Right lobe of liver (tissue), 6 donors: ENCODE measurements at regions not wholly inside any gene's neighbourhood (a gene's known extent, or its start where the extent isn't known, plus 50 kb on each side); places are given as distances from the start of the nearest gene placed in this dataset.

Experiments
- ATAC-seq, 4 donors: fragments of 200-7000 bp; cut with Tn5 transposase; one replicate each; pipeline ENCODE4 v1.9.1; 2020; ENCODE audit warnings: mild to moderate bottlenecking in 4 of 4, moderate library complexity in 4 of 4
- DNase-seq, 3 donors: peaks; one replicate each; pipeline ENCODE4 v3.0.0-alpha.2; 2020
- H3K27ac ChIP-seq, 3 donors: fragments of 200-600 bp; one replicate each; pipeline ENCODE4 v1.8.0; 2022
- H3K27me3 ChIP-seq, 2 donors: fragments of 200-600 bp; one replicate each; pipeline ENCODE4 v1.8.0; 2022
- H3K36me3 ChIP-seq, 4 donors: fragments of 200-600 bp; sonication (generic) in 1 of 4; one replicate each; pipeline versions ENCODE4 v1.5.1 to v1.8.0; 2017 to 2022; ENCODE audit warnings: control low read depth in 1 of 4
- H3K4me1 ChIP-seq, 4 donors: fragments of 200-600 bp; sonication (generic) in 1 of 4; one replicate each; pipeline versions ENCODE4 v1.5.1 to v1.8.0; 2017 to 2022; ENCODE audit warnings: control low read depth in 1 of 4
- H3K4me3 ChIP-seq, 3 donors: fragments of 200-600 bp; one replicate each; pipeline ENCODE4 v1.8.0; 2022
- H3K9me3 ChIP-seq, 4 donors: fragments of 200-600 bp; sonication (generic) in 1 of 4; one replicate each; pipeline versions ENCODE4 v1.5.1 to v1.8.0; 2017 to 2022; ENCODE audit warnings: control low read depth in 1 of 4
- POLR2A ChIP-seq: fragments of 450-650 bp; IDR thresholded peaks from one replicate; pipeline ENCODE4 v1.6.1; 2017; ENCODE audit warnings: antibody characterized with exemption, mild to moderate bottlenecking
- WGBS: methylation state at CpG from one replicate; pipeline ENCODE4 v1.1.6; 2018; ENCODE audit warnings: low coverage, low lambda C conversion rate; ENCODE audit not compliant: insufficient coverage; ENCODE audit errors: missing lambda C conversion rate; 5-methylcytosine and 5-hydroxymethylcytosine counted together
- intact Hi-C, 2 donors: fragments of 100-400 bp; cut with DNase I; formaldehyde crosslinking; loops; one replicate each; pipeline versions ENCODE4 v1.11.2 to v1.14.1; 2022
- TF ChIP-seq, protein P1 (sequence below), 4 donors: fragments of 200-600 bp in 3 of 4; fragments of 450-650 bp in 1 of 4; IDR thresholded peaks; one replicate each; pipeline versions ENCODE4 v1.5.1 to v1.8.0; 2016 to 2022; ENCODE audit warnings: antibody characterized with exemption in 4 of 4, mild to moderate bottlenecking in 2 of 4
- donor health status: DM: no; HTN: yes; CAD: no.
- donor health status: DM: no; HTN: no; CAD: no.
- donor health status: DM: no; HTN: no; CAD: no.
- donor health status: DM: no; HTN: yes; CAD: no.
- donor health status: DM: no; HTN: yes; CAD: no.

DNA sequence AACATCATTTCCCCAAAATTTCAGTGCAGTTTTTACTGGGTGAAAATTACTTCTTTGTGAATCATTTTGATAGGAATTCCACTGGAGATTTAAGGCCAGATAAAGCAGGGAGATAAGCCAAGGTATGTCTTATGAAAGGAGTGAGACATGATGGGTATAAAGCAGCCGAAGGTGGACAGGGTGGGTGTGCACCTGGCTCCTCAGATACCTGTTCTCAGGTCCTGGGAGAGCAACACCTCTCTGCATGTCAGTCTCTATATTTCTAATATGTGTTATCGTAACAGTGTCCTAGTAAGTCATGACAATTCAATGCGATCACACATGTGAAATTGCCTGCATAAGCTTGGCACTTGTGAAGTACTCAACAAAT, 768.8 kb downstream of the RNF144A start:
- intact Hi-C loops: no loop called here
- Histone ChIP-seq H3K36me3 (no peaks in the 10 kb centered on the region), H3K27me3 (no peaks in the 10 kb centered on the region), H3K4me3 (no peak overlapping the region), H3K9me3 (no peaks in the 10 kb centered on the region), H3K27ac (no peak overlapping the region), H3K4me1 (no peaks in the 10 kb centered on the region)
- DNase-seq (no peak), ATAC-seq (no peak)
- 92% methylated on average over 3 of the region's 3 CpGs for WGBS
- TF ChIP-seq POLR2A: no peak
- TF ChIP-seq, protein P1, sequence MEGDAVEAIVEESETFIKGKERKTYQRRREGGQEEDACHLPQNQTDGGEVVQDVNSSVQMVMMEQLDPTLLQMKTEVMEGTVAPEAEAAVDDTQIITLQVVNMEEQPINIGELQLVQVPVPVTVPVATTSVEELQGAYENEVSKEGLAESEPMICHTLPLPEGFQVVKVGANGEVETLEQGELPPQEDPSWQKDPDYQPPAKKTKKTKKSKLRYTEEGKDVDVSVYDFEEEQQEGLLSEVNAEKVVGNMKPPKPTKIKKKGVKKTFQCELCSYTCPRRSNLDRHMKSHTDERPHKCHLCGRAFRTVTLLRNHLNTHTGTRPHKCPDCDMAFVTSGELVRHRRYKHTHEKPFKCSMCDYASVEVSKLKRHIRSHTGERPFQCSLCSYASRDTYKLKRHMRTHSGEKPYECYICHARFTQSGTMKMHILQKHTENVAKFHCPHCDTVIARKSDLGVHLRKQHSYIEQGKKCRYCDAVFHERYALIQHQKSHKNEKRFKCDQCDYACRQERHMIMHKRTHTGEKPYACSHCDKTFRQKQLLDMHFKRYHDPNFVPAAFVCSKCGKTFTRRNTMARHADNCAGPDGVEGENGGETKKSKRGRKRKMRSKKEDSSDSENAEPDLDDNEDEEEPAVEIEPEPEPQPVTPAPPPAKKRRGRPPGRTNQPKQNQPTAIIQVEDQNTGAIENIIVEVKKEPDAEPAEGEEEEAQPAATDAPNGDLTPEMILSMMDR (IDR thresholded peaks at IDR 0.05): no peak

DNA sequence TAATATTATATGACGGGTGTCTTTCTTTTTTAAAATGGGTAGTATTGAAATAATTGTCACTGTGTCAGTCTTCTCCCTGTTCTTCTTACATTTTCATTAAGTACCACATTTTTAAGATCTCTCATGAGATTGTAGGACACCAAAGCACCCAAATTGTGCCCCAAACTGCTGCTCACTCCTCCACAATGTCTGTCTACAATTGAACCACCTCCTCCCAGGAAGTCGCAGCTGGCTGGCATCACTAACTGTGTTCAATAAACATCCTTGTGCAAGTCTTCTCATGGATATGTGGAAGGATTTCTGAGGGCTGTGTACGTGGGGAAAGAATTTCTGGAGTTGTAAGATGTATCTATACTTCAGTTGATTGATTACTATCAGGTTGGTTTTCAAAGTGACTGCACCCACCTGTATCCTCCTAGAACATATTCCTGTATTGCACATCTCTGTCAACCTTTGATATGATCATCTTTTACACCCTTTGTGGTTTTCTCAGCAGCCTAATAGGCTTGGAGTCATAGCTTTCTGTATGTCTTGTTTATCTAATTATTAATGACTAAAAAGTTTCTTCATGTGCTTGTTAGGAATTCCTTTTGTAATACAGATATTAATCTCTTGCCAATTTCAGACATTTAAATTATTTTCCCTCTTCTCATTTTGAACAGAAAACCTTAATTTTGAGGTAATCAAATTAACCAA, 774.9 kb downstream of the RNF144A start:
- Histone ChIP-seq H3K4me3 (no peak overlapping the region), H3K36me3 (no peaks in the 10 kb centered on the region), H3K27ac (no peak overlapping the region), H3K9me3 (no peaks in the 10 kb centered on the region), H3K27me3 (no peaks in the 10 kb centered on the region), H3K4me1 (no peaks in the 10 kb centered on the region)
- DNase-seq (no peak), ATAC-seq (no peak)
- 56% methylated on average over 3 of the region's 3 CpGs for WGBS
- TF ChIP-seq POLR2A: no peak
- TF ChIP-seq, protein P1 (IDR thresholded peaks at IDR 0.05): no peak
- intact Hi-C loops: no loop called here

DNA sequence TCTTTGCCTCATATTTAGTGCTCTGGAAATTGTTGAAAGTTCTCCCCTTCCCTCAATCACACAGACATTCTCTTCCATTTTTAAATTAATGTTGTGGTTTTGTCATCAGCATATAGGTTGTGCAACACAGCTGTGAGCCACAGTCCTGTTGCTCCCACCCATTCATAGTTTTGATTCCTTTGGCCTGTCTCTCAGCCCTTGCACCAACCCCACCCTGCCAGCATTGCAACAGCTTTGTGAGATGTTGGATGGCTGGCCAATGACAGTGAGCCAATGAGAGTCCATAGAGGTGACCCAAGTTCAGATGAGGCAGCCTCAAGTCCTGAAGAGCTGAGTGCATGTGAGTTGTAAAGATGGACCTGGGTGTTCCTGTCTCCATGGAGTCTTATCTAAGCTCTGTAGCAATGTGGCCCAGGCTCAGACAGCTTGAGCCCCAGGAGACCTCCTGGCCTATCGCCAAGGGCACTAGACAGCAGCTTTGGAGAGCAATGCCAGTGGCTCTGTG, 775.5 kb downstream of the RNF144A start:
- Histone ChIP-seq H3K9me3 (no peaks in the 10 kb centered on the region), H3K4me1 (no peaks in the 10 kb centered on the region), H3K27ac (no peak overlapping the region), H3K27me3 (no peaks in the 10 kb centered on the region), H3K4me3 (no peak overlapping the region), H3K36me3 (no peaks in the 10 kb centered on the region)
- ATAC-seq: no peak
- TF ChIP-seq, protein P1 (IDR thresholded peaks at IDR 0.05): no peak
- TF ChIP-seq POLR2A: no peak
- intact Hi-C loops: no loop called here
- DNase-seq: no peak
- 50% methylated on average over 1 of the region's 1 CpG for WGBS

DNA sequence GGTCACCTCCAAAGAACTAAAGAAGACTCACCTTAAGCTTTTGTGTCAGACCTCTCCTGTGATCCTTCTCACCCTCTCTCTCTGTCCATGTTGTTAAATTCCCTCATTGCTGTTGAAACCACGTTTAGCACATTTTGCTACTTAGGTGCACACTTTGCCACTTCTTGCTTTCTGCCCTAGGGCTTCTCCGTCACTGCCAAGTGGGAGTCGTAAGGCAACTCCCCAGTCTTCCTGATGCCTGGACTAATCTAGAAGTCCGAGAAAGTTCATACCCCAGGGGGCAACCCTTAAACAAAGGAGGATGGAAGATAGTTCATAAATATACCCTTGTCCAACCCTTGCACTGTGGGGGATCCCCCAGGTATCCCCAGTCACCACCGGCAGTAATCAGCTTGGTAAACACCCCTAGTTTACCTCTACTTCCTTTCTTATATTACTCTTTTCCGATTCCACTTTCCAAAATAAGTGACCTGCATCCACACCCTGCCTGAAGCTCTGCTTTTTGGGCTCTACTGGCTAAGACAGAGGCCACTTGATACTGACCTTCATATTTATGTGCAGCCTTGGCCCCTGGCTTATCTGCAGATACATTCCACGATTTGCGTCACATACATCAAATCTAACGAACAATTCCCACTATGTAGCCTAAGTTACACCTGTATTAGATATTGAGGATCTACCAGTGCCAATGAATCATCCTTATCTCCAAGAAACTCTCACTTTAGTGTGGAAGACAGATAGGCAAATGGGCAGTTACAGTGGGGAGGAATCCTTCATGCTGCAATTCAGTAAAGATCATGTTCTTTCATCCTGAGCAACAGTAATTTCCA, 776.2 kb downstream of the RNF144A start:
- no peak for ATAC-seq
- TF ChIP-seq, protein P1 (IDR thresholded peaks at IDR 0.05): no peak
- TF ChIP-seq POLR2A: no peak
- Histone ChIP-seq H3K4me3 (no peak overlapping the region), H3K27ac (no peak overlapping the region), H3K9me3 (no peaks in the 10 kb centered on the region), H3K4me1 (no peaks in the 10 kb centered on the region), H3K27me3 (no peaks in the 10 kb centered on the region), H3K36me3 (no peaks in the 10 kb centered on the region)
- no peak for DNase-seq
- WGBS: 65% methylated on average over 7 of the region's 9 CpGs
- intact Hi-C loops: no loop called here
